ENCODE measurements at regions not wholly inside any gene's neighbourhood (a gene's known extent, or its start where the extent isn't known, plus 50 kb on each side); places are given as distances from the start of the nearest gene placed in this dataset.

DNA sequence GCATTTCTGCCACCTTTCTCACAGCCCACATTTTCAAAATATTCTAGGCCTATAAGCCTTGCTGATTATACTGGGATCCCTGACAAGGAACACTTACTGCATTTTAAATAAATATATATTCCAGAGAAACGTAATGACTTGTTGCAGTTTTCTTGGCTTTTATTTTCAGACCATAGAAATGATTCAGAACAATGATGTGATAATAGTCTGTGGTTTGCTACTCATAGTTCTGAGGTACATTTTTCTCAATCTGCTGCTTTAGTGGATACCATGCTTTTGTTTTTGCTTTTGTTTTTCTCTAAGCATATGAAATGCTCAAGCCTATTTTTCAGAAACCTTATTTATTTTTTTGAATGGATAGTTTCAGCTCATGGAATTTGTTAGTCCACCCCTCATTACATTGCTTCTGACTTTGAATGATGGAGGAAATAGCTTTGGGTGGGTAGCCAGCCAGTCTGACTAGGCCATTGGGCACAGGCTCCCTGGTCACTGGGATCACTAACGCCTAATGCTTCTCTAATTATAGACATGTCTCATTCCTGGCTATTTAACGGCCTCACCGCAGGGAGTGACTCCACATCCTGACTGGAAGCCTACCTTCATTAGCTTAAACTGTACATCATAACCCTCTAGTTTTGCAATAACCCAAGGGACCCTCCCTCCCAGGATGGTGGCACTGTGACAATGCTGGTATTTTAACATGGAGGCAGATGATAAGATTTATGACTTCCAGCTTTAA is 66.1 kb downstream of the MBL2 start:
- H3K27me3 ChIP-seq (ENCODE audit: insufficient read depth, low read length, poor library complexity), result no peaks in the 10 kb centered on the region
- H3K4me2 ChIP-seq (ENCODE audit: insufficient read depth, low read length), result no peak overlapping the region
- no peak for DNase-seq
- no peaks in the 10 kb centered on the region for H3K36me3 ChIP-seq (ENCODE audit: insufficient read depth, low read length)
- no peak overlapping the region for H3K27ac ChIP-seq (ENCODE audit: low read length)
- no peaks in the 10 kb centered on the region for H4K20me1 ChIP-seq (ENCODE audit: insufficient read depth, low read length)
- no peak overlapping the region for H3K9ac ChIP-seq (ENCODE audit: low read depth, low read length)
- TF ChIP-seq, protein P1, sequence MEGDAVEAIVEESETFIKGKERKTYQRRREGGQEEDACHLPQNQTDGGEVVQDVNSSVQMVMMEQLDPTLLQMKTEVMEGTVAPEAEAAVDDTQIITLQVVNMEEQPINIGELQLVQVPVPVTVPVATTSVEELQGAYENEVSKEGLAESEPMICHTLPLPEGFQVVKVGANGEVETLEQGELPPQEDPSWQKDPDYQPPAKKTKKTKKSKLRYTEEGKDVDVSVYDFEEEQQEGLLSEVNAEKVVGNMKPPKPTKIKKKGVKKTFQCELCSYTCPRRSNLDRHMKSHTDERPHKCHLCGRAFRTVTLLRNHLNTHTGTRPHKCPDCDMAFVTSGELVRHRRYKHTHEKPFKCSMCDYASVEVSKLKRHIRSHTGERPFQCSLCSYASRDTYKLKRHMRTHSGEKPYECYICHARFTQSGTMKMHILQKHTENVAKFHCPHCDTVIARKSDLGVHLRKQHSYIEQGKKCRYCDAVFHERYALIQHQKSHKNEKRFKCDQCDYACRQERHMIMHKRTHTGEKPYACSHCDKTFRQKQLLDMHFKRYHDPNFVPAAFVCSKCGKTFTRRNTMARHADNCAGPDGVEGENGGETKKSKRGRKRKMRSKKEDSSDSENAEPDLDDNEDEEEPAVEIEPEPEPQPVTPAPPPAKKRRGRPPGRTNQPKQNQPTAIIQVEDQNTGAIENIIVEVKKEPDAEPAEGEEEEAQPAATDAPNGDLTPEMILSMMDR (IDR thresholded peaks at IDR 0.05; ENCODE audit: borderline replicate concordance, extremely low read depth, low read length, poor library complexity, severe bottlenecking), result no peak
- TF ChIP-seq EZH2 (IDR thresholded peaks at IDR 0.05; ENCODE audit: borderline replicate concordance, low read depth, low read length, severe bottlenecking), result no peak
- H3K4me1 ChIP-seq (ENCODE audit: insufficient read depth, low read length), result no peaks in the 10 kb centered on the region
- ATAC-seq (ENCODE audit: insufficient read depth, low read depth), result no peak
- H3K79me2 ChIP-seq (ENCODE audit: insufficient read depth, low read length), result no peaks in the 10 kb centered on the region
- no peak overlapping the region for H3K4me3 ChIP-seq (ENCODE audit: low read depth in 1 of 2, low read length in 2 of 2)
- no peak overlapping the region for H2AFZ ChIP-seq (ENCODE audit: low read depth, low read length)
- no peaks in the 10 kb centered on the region for H3K9me3 ChIP-seq (ENCODE audit: insufficient read depth, low read length, severe bottlenecking)

Measured in DND-41 (cell line).